AG08395 (cell line): ENCODE measurements at regions not wholly inside any gene's neighbourhood (a gene's known extent, or its start where the extent isn't known, plus 50 kb on each side); places are given as distances from the start of the nearest gene placed in this dataset.
"Not testable (repeated sequence)": the region's sequence is repeated elsewhere in the genome, so short reads cannot be mapped to it uniquely, and the experiment has no call there.

ENCODE experiments used
- DNase-seq: peaks from one replicate; pipeline ENCODE4 v3.0.0; 2012; ENCODE audit warnings: mixed read lengths, low spot score

DNA sequence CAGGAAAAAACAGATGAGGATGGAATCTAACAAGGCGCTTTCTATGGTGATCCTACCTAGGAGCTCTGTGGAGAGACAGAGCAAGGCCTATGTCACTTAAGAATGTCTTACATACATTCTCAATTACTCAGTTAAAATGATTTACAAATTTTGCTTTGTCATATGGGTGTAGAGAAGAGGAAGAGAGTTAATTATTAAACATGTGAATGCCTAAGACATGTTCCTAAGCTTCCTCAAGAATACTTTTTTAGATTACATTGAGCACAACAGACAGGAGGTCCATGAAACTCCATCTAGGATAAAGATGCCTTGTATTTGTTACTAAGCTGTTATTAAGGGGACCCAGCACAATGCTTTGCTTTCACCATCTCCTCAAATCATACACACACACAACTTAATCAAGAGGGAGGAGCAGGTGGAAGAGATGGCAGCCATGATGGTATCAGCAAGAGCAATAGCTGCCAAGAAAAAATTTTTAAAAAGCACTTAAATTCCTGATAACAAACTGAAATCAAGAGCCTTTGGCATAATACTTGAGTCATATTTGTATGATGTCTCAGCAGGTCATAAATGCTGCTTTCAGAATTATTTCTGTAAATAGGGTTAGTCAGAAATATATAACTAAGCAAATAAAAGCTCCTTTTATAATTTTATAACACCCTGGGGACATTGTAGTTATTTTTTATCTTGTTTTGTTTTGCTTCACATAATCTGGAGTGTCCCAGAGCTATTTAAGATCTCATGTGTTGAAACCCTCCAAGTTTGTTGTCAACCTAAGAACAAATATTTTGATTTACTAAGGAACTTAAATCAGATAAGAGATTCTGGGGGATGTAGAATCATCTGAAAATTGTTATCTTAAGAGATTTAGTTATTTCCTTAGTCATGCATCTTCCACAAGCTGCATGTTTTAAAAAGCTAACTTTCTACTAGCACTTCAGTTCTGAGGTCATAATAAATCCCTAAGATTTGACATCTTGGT is 70.0 kb upstream of the CD2AP start:
- DNase-seq: no peak

DNA sequence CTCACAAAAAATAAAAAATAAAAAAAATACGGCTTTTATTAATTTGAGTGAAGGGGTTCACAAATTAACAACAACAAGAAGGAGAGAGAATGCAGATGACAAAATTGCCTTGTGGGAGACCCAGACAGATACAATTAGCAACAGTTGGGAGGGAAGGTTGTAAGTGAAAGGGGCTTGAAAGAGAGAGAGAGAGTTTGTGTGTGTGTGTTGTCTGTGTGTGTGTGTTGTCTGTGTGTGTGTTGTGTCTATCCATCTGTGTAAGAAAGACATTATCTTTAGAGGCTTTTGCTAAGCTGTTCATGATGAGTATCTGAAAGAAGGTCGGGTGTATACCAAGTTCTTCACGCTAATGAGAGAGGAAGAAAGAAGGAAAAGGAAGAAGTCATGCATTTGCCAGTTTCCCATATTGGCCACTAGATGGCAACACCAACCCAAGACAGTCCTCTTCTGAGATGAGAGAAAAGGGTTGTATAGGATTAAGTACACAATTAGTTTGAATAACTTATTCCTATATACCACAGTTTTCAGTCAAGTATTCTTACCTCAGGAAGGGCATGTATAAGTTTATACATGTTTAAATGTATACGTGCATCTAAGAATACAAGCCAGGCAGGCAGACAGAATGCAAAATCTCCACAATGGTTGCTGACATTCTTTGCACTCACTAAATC is 63.7 kb upstream of the CD2AP start:
- DNase-seq: peak; percentile 63

DNA sequence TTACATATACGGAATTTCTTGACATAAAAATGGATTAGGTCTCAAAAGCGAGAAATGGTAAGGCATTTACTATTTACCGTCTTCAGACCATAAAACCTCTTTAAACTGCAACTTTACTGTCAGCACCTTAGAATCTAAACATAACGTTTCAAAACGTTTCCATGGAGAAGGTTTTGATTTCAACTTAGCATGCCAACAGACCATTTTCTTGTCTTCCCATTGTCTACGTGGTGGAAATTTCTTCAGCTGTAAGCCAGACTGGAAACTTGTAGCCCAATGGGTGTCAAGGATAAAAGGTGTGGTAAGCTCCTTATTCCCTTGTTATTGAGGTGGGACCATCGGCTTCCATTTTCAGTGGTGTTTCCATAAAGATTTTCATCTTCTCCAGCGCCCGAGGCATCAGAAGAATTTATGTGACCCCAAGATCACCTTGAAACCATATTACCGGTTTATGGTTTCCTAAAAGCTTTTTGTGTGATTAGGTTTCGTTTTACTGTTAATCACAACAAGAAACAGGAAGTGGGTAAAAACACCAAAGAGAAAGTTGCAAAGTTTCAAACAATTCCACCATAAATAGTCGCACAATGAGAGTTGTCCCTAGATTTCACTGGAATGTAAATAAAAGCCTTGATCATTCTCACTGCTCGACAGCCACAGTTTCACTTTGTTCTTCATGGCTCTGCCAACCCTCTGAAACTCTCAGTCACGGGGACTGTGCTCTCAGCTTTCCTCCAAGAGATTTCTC is 63.0 kb upstream of the CD2AP start:
- peak; percentile 49 for DNase-seq

DNA sequence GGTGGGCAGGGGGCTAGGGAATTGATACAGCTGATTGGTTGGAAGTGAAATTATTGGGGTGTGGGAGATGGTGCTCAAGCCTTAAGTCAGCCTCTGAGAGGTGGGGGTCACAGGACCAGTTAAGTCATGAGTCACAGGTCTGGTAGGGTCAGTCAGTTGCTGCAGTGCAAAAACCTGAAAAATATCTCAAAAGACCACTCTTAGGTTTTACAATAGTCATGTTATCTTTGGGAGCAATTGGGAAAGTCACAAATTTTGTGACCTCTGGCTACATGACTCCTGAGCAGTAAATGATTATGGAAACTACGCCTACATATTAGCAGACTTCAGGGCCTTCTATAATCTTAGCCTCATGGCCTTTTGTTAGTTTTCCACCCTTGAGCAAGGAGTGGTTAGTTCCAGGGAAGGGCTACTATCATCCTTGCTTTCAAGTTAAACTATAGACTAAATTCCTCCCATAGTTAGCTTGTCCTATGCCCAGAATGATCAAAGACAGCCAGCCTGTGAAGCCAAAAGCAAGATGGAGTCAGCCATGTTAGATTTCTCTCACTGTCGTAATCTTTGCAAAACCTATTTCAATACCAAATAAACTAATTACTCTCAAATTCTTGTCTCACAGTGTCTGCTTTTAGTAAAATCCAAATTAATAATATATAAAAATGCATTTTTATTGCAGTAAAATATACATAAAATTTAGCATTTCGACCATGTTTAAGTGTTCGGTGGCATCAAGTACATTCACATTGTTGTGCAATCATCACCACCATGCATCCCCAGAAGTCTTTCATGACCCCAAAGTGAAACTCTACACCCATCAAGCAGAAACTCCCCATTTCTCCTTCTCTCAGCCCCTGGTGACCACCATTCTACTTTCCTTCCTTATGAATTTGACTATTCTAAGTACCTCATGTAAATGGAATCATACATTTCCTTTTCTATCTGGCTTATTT is 60.9 kb upstream of the CD2AP start:
- no peak for DNase-seq

DNA sequence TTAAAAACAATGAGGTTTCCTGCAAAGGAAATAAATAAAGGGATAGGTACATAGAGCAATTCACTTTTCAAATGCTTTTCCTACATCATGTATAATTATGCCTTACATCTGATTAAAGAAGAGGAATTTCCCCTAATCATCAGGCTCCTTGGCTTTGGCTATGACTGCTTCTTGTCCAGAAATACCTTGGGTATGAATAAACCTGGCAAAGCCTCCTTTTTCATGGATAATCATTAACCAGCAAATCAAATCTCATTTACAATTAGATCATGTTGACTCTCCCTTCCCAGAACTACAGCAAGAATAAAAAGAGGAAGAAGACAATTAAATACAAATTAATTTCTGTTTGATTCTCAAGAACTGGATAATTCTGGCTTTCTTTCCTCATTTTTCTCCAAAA is 58.0 kb upstream of the CD2AP start:
- no peak for DNase-seq

DNA sequence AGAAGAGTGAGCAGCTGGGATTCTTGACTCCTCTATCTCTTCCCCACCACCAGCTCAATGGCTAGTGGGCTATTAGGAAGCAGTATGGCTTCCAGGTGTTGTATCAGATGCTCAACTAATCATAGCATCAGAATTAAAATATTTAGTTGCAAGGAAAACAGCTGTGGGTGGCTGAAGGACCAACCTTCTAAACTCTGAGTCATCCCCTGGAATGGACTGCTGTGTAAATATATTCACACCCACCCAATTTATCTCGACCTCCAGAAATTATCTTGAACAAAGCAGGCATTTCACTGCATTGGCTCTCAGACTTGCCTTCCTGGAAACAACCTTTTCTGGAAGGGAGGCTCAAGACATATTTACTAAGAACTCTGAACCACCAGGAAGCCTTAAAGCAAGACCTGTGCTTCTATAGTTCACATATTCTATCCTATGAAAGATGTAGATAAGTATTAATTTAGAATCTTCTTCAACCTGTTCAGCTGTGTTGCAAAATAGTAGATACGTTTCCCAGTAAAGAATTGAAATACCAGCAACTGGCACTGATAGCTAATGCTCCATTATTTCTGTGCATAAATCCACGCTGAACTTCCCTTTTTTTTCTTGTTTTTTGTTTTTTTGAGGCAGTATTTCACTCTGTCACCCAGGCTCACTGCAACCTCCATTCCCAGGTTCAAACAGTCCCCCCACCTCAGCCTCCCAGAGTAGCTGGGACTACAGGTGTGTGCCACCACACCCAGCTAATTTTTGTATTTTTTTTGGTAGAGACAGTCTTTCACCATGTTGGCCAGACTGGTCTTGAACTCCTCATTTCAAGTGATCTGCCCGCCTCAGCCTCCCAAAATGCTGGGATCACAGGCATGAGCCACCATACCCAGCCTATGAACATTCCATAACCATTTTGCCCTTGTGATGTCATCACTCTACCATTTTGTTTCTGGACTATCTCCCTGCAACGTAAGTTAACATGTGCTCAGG is 56.9 kb upstream of the CD2AP start:
- DNase-seq: no peak

DNA sequence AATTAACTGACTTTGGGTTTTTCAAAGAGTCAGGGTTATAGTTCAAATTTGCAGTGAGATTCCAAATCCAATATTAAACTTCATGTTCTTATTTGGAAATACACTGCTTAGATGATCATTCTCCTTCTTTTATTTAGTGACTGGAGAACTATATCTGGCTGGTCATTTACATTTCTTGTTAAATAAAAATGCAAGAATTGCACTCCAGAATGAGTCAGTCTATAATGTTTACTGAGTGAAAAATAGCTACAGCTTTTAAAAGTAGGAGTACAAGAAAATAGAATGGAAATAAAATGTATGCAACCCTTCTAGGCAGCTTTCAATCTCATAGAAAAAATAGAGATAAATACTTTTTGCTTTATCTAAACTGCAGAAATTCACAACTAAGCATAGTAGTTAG is 54.5 kb upstream of the CD2AP start:
- DNase-seq: no peak

DNA sequence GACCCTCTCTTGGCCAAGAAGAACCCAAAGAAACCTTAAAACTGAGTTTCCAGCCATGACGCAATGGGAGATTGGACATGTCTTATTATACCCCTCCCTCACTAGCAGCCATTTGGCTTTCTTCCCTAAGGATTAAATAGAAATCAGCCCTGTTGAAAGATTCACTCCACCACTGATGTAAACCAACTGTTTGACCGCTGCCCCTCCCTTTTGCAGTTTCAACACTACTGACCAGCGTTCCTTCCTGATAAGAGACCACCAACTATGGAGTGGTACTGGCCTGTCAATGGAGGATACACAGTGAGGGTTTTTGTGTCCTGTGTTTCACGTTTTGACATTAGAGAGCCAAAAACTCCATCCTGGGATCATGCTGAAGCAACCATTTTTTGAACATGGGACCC is 53.2 kb upstream of the CD2AP start:
- no peak for DNase-seq

DNA sequence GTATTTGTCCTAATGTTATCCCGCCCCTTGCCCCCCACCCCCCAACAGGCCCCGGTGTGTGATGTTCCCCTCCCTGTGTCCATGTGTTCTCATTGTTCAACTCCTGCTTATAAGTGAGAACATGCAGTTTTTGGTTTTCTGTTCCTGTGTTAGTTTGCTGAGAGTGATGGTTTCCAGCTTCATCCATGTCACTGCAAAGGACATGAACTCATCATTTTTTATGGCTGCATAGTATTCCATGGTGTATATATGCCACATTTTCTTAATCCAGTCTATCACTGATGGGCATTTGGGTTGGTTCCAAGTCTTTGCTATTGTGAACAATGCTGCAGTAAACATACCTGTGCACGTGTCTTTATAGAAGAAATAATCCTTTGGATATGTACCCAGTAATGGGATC is 51.9 kb upstream of the CD2AP start:
- DNase-seq: not testable (repeated sequence)

DNA sequence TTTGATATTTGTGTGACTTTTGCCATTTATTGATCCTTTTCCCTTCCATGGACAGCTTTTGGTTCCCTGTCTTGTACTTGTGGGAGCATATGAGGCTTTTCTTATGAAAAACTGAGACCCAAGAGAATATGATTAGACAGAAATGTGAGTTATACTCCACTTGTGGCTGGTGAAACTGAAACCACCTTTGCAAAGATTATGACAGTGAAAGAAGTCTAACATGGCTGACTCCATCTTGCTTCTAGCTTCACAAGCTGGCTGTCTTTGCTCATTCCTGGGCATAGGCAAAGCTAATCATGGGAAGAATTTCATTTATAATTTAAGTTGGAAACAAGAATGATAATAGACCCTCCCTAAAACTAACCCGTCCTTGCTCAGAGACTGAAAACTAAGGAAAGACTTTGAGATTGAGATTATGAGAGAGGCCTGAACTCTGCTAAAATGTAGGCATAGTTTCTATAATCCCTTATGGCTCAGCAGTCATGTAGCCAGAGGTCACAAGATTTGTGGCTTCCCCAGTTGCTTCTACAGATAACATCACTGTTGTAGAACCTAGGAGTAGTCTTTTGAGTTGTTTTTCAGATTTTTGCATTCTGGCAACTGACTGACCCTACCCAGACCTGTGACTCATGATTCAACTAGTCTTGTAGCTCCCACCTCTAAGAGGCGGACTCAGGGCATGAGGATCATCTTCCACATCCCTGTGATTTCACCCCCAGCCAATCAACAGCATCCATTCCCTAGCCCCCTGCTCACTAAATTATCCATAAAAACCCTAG is 50.9 kb upstream of the CD2AP start:
- DNase-seq: no peak

DNA sequence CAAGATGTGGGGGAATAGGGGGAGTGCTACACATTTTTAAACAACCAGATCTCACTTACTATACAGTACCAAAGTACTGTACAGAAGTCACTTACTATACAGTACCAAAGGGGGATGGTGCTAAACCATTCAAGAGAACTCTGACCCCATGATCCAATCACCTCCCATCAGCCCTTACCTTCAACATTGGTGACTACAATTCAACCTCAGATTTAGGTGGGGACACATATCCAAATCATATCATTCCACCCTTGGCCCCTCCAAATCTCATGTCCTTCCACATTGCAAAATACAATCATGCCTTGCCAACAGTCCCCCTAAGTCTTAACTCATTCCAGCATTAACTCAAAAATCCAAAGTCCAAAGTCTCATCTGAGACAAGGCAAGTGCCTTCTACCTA is 49.9 kb upstream of the CD2AP start:
- DNase-seq: no peak
